Stomach (tissue), 8 donors: ENCODE measurements at regions not wholly inside any gene's neighbourhood (a gene's known extent, or its start where the extent isn't known, plus 50 kb on each side); places are given as distances from the start of the nearest gene placed in this dataset.

Source experiments
- DNase-seq, 2 donors: peaks; one replicate each; pipeline versions ENCODE4 v3.0.0 to v3.0.0-alpha.2; 2013 to 2019
- H3K27ac ChIP-seq, 5 donors: fragments of 200-600 bp in 4 of 5; sonication (generic) in 4 of 5; one replicate each; pipeline ENCODE4 v1.5.1; 2013 to 2019; ENCODE audit warnings: mild to moderate bottlenecking in 1 of 5, moderate library complexity in 1 of 5
- H3K27me3 ChIP-seq, 3 donors: fragments of 200-600 bp; sonication (generic); one replicate each; pipeline ENCODE4 v1.5.1; 2017 to 2019; ENCODE audit warnings: mixed run types in 1 of 3
- H3K36me3 ChIP-seq, 4 donors: fragments of 200-600 bp; sonication (generic); 1 replicate in 3 of 4; 2 replicates in 1 of 4; pipeline ENCODE4 v1.5.1; 2016 to 2019
- H3K4me1 ChIP-seq, 4 donors: fragments of 200-600 bp; sonication (generic); one replicate each; pipeline ENCODE4 v1.5.1; 2016 to 2019
- H3K4me3 ChIP-seq, 4 donors: fragments of 200-600 bp; sonication (generic) in 3 of 4; one replicate each; pipeline ENCODE4 v1.5.1; 2016 to 2019; ENCODE audit warnings: mild to moderate bottlenecking in 1 of 4
- H3K9me3 ChIP-seq, 4 donors: fragments of 200-600 bp; sonication (generic); one replicate each; pipeline ENCODE4 v1.5.1; 2016 to 2019
- CTCF ChIP-seq, 7 experiments: fragments of 450-650 bp in 4 of 7; fragments of 200-600 bp in 3 of 7; sonication (generic) in 3 of 7; IDR thresholded peaks; one replicate each; pipeline ENCODE4 v1.5.1; 2016 to 2019; ENCODE audit warnings: antibody characterized with exemption in 7 of 7, control low read depth in 2 of 7, mild to moderate bottlenecking in 1 of 7
- EP300 ChIP-seq: sonication (generic); formaldehyde crosslinking; IDR thresholded peaks from one replicate; pipeline ENCODE4 v1.6.1; 2017; ENCODE audit warnings: antibody characterized with exemption
- POLR2A ChIP-seq, 4 donors: fragments of 450-650 bp; IDR thresholded peaks; one replicate each; pipeline ENCODE4 v1.6.1; 2016; ENCODE audit warnings: antibody characterized with exemption in 4 of 4, control low read depth in 2 of 4, mild to moderate bottlenecking in 1 of 4, moderate library complexity in 1 of 4
- POLR2AphosphoS5 ChIP-seq, 3 donors: sonication (generic); formaldehyde crosslinking; IDR thresholded peaks; one replicate each; pipeline ENCODE4 v1.6.1; 2016; ENCODE audit warnings: antibody characterized with exemption in 3 of 3
- WGBS, 5 donors: extraction: QIAGEN DNeasy Blood & Tissue Kit in 3 of 5; methylation state at CpG; one replicate each; pipeline versions ENCODE4 v1.1.5 to v1.1.7; 2013 to 2018; 5-methylcytosine and 5-hydroxymethylcytosine counted together
- intact Hi-C: fragments of 100-400 bp; cut with DNase I; formaldehyde crosslinking; loops from one replicate; pipeline ENCODE4 v1.15.1; 2023; ENCODE audit warnings: low total_unique reads
- donor health status: healthy with polysubstance abuse.
- donor health status: Bipolar disorder and iron deficiency.
- donor health status: healthy.

GRCh38 chrX:43328358-43328946 lies 327.6 kb upstream of the MAOA start:
- no peaks in the 10 kb centered on the region for H3K4me1 ChIP-seq

GRCh38 chrX:43333543-43333942 lies 322.6 kb upstream of the MAOA start:
- TF ChIP-seq CTCF (IDR thresholded peaks at IDR 0.05) (peak in 2 of 7 experiments; percentile 7 to 26), POLR2AphosphoS5 (IDR thresholded peaks at IDR 0.05) (no peak)
- WGBS, 5 donors: 61 to 82% (median 77%) methylated on average over 1 of the region's 1 CpG
- H3K9me3 ChIP-seq: peaks cover 0 to 41% (median 16%) of the 10 kb centered on the region in 4 donors
- no peaks in the 10 kb centered on the region for H3K27me3 ChIP-seq
- intact Hi-C loops: no loop called here
- no peaks in the 10 kb centered on the region for H3K4me1 ChIP-seq
- no peak for DNase-seq
- no peak overlapping the region for H3K4me3 ChIP-seq
- H3K36me3 ChIP-seq: no peaks in the 10 kb centered on the region
- H3K27ac ChIP-seq: no peak overlapping the region

More at GRCh38 chrX:43328358-43328946, 327.6 kb upstream of the MAOA start:
- Histone ChIP-seq H3K27me3 (no peaks in the 10 kb centered on the region), H3K27ac (no peak overlapping the region), H3K4me3 (no peak overlapping the region), H3K36me3 (no peaks in the 10 kb centered on the region), H3K9me3 (peaks cover 0 to 47% (median 22%) of the 10 kb centered on the region in 4 donors)
- intact Hi-C loops: no loop called here
- TF ChIP-seq POLR2A (IDR thresholded peaks at IDR 0.05) (no peak), EP300 (no peak), POLR2AphosphoS5 (IDR thresholded peaks at IDR 0.05) (no peak), CTCF (IDR thresholded peaks at IDR 0.05) (no peak)
- no peak for DNase-seq
- 54 to 74% (median 64%) methylated on average over 9 of the region's 9 CpGs for WGBS, 5 donors

GRCh38 chrX:43345166-43345565 lies 310.9 kb upstream of the MAOA start:
- DNase-seq: no peak
- intact Hi-C loops: no loop called here
- 85 to 100% (median 87%) methylated on average over 2 of the region's 2 CpGs for whole genome bisulfite sequencing, 5 donors
- Histone ChIP-seq H3K27me3 (no peaks in the 10 kb centered on the region), H3K4me3 (no peak overlapping the region), H3K4me1 (no peaks in the 10 kb centered on the region), H3K36me3 (no peaks in the 10 kb centered on the region), H3K9me3 (no peaks in the 10 kb centered on the region), H3K27ac (no peak overlapping the region)
- TF ChIP-seq EP300: no peak
- TF ChIP-seq POLR2A (IDR thresholded peaks at IDR 0.05): no peak
- no peak for TF ChIP-seq POLR2AphosphoS5 (IDR thresholded peaks at IDR 0.05)
- TF ChIP-seq CTCF (IDR thresholded peaks at IDR 0.05): no peak

GRCh38 chrX:43349363-43349762 lies 306.7 kb upstream of the MAOA start:
- intact Hi-C loops: no loop called here
- DNase-seq: peak; percentile 32 to 51
- WGBS, 5 donors: 0 to 30% (median 5%) methylated on average over 1 of the region's 1 CpG
- Histone ChIP-seq H3K9me3 (no peaks in the 10 kb centered on the region), H3K27me3 (no peaks in the 10 kb centered on the region), H3K4me3 (no peak overlapping the region), H3K4me1 (no peaks in the 10 kb centered on the region), H3K36me3 (no peaks in the 10 kb centered on the region), H3K27ac (no peak overlapping the region)
- no peak for TF ChIP-seq POLR2AphosphoS5 (IDR thresholded peaks at IDR 0.05)
- peak in 5 of 7 experiments; percentile 21 to 47 (median 43) for TF ChIP-seq CTCF (IDR thresholded peaks at IDR 0.05)
